ENCODE measurements at regions not wholly inside any gene's neighbourhood (a gene's known extent, or its start where the extent isn't known, plus 50 kb on each side); places are given as distances from the start of the nearest gene placed in this dataset.

GRCh38 chr4:117267317-117267716 is 181.9 kb upstream of the TRAM1L1 start:
- H3K27ac ChIP-seq (ENCODE audit: low read depth in 2 of 2, low read length in 1 of 2), result no peak overlapping the region
- no peaks in the 10 kb centered on the region for H3K36me3 ChIP-seq (replicated peaks in 1 of 2; ENCODE audit: control insufficient read depth in 1 of 2, insufficient read depth in 2 of 2, low read length in 1 of 2)
- no peaks in the 10 kb centered on the region for H3F3A ChIP-seq (replicated peaks; ENCODE audit: insufficient read depth)
- no peak overlapping the region for H2AFZ ChIP-seq (ENCODE audit: low read depth)
- CTCF ChIA-PET, result no interaction called here
- H3K4me1 ChIP-seq (ENCODE audit: control insufficient read depth in 1 of 2, insufficient read depth in 2 of 2, low read depth in 1 of 2, low read length in 1 of 2), result no peaks in the 10 kb centered on the region
- H3K27me3 ChIP-seq (ENCODE audit: insufficient read depth), result no peaks in the 10 kb centered on the region
- no peak overlapping the region for H3K4me2 ChIP-seq
- H3K79me2 ChIP-seq (ENCODE audit: insufficient read depth), result no peaks in the 10 kb centered on the region
- H3K9me3 ChIP-seq, result no peaks in the 10 kb centered on the region
- H4K20me1 ChIP-seq (ENCODE audit: insufficient read depth), result no peaks in the 10 kb centered on the region
- TF ChIP-seq RFX5 (IDR thresholded peaks at IDR 0.05; ENCODE audit: low read length), result no peak
- no peak for TF ChIP-seq SIN3A (IDR thresholded peaks at IDR 0.05; ENCODE audit: borderline replicate concordance, low read depth, low read length)
- no peak for TF ChIP-seq ELF1 (IDR thresholded peaks at IDR 0.05)
- TF ChIP-seq CTCF (IDR thresholded peaks at IDR 0.05), result no peak
- no peak for TF ChIP-seq MAX (IDR thresholded peaks at IDR 0.05; ENCODE audit: low read depth)
- no peak for TF ChIP-seq FOSL2 (IDR thresholded peaks at IDR 0.05; ENCODE audit: borderline replicate concordance, low read depth)
- no peak for TF ChIP-seq NRF1 (IDR thresholded peaks at IDR 0.05; ENCODE audit: low read depth, low read length)
- TF ChIP-seq GABPA (IDR thresholded peaks at IDR 0.05; ENCODE audit: low read depth), result no peak
- no peak for TF ChIP-seq TCF12 (IDR thresholded peaks at IDR 0.05)
- TF ChIP-seq POLR2AphosphoS5 (IDR thresholded peaks at IDR 0.05; ENCODE audit: low read depth, low read length), result no peak
- no peak for DNase-seq
- POLR2A ChIA-PET, result no interaction called here
- H3K9ac ChIP-seq, result no peak overlapping the region
- no peak overlapping the region for H3K4me3 ChIP-seq (ENCODE audit: low read depth in 2 of 2, low read length in 1 of 2)
- 43% methylated on average over 3 of the region's 3 CpGs for WGBS (ENCODE audit: low lambda C conversion rate)
- H3K9me2 ChIP-seq, result no peaks in the 10 kb centered on the region

GRCh38 chr4:117284736-117285135 is 199.4 kb upstream of the TRAM1L1 start:
- Histone ChIP-seq H3K36me3 (replicated peaks in 1 of 2; ENCODE audit: control insufficient read depth in 1 of 2, insufficient read depth in 2 of 2, low read length in 1 of 2) (no peaks in the 10 kb centered on the region), H3K9me3 (no peaks in the 10 kb centered on the region), H3K9ac (no peak overlapping the region), H3K27ac (ENCODE audit: low read depth in 2 of 2, low read length in 1 of 2) (no peak overlapping the region), H3K27me3 (ENCODE audit: insufficient read depth) (no peaks in the 10 kb centered on the region), H3K4me3 (ENCODE audit: low read depth in 2 of 2, low read length in 1 of 2) (no peak overlapping the region), H2AFZ (ENCODE audit: low read depth) (no peak overlapping the region), H3F3A (replicated peaks; ENCODE audit: insufficient read depth) (no peaks in the 10 kb centered on the region), H3K4me2 (no peak overlapping the region), H3K79me2 (ENCODE audit: insufficient read depth) (no peaks in the 10 kb centered on the region), H3K4me1 (ENCODE audit: control insufficient read depth in 1 of 2, insufficient read depth in 2 of 2, low read depth in 1 of 2, low read length in 1 of 2) (no peaks in the 10 kb centered on the region), H3K9me2 (no peaks in the 10 kb centered on the region), H4K20me1 (ENCODE audit: insufficient read depth) (no peaks in the 10 kb centered on the region)
- DNase-seq, result no peak
- ChIA-PET POLR2A (no interaction called here), CTCF (no interaction called here)
- TF ChIP-seq RXRA (IDR thresholded peaks at IDR 0.05; ENCODE audit: borderline replicate concordance, low read depth) (no peak), CTCF (IDR thresholded peaks at IDR 0.05) (no peak), FOSL2 (IDR thresholded peaks at IDR 0.05; ENCODE audit: borderline replicate concordance, low read depth) (no peak), RAD21 (IDR thresholded peaks at IDR 0.05; ENCODE audit: low read length) (no peak), MXI1 (IDR thresholded peaks at IDR 0.05; ENCODE audit: low read depth, low read length) (no peak)

All from SK-N-SH (cell line).